GM23338 (cell line): ENCODE measurements at regions not wholly inside any gene's neighbourhood (a gene's known extent, or its start where the extent isn't known, plus 50 kb on each side); places are given as distances from the start of the nearest gene placed in this dataset.

Experiments
- ATAC-seq: fragments of 200-7000 bp; cut with Tn5 transposase; 3 replicates; pipeline ENCODE4 v1.9.1; 2020
- DNase-seq: peaks from one replicate; pipeline ENCODE4 v3.0.0-alpha.2; 2015; ENCODE audit warnings: low spot score
- H2AFZ ChIP-seq: fragments of 200-600 bp; sonication (generic); 2 replicates; pipeline ENCODE4 v1.8.0; 2016; ENCODE audit warnings: antibody characterized with exemption, mild to moderate bottlenecking, moderate library complexity
- H3F3A ChIP-seq: fragments of 200-600 bp; sonication (generic); replicated peaks from 2 replicates; pipeline ENCODE4 v1.8.0; 2017; ENCODE audit warnings: antibody characterized with exemption, mixed run types, low read depth
- H3K27ac ChIP-seq: fragments of 200-600 bp; sonication (generic); 2 replicates; pipeline ENCODE4 v1.6.1; 2016; ENCODE audit warnings: low read depth
- H3K27me3 ChIP-seq: fragments of 200-600 bp; sonication (generic); 2 replicates; pipeline ENCODE4 v1.8.0; 2016; ENCODE audit warnings: mild to moderate bottlenecking, mixed run types, moderate library complexity; ENCODE audit not compliant: insufficient read depth
- H3K36me3 ChIP-seq: fragments of 200-600 bp; sonication (generic); 2 replicates; pipeline ENCODE4 v1.8.0; 2016; ENCODE audit warnings: mild to moderate bottlenecking; ENCODE audit not compliant: insufficient read depth
- H3K4me1 ChIP-seq: fragments of 200-600 bp; sonication (generic); 2 replicates; pipeline ENCODE4 v1.8.0; 2016; ENCODE audit warnings: mild to moderate bottlenecking, moderate library complexity; ENCODE audit not compliant: insufficient read depth
- H3K4me2 ChIP-seq: fragments of 200-600 bp; sonication (generic); 2 replicates; pipeline ENCODE4 v1.7.1; 2017; ENCODE audit warnings: mixed run types
- H3K4me3 ChIP-seq: fragments of 200-600 bp; sonication (generic); 2 replicates; pipeline ENCODE4 v1.6.1; 2016; ENCODE audit warnings: mixed run types
- H3K79me2 ChIP-seq: fragments of 200-600 bp; sonication (generic); replicated peaks from 2 replicates; pipeline ENCODE4 v1.8.0; 2017; ENCODE audit warnings: mild to moderate bottlenecking; ENCODE audit not compliant: insufficient read depth
- H3K9me2 ChIP-seq: fragments of 200-600 bp; sonication (generic); 2 replicates; pipeline ENCODE4 v1.8.0; 2017; ENCODE audit not compliant: insufficient read depth
- H4K20me1 ChIP-seq: fragments of 200-600 bp; sonication (generic); replicated peaks from 2 replicates; pipeline ENCODE4 v1.8.0; 2017; ENCODE audit warnings: mild to moderate bottlenecking; ENCODE audit not compliant: insufficient read depth
- H3K27ac Mint-ChIP-seq: 2 replicates; pipeline ENCODE4 v1.8.0; 2020; ENCODE audit warnings: inconsistent platforms, mild to moderate bottlenecking, moderate library complexity, mixed read lengths
- H3K27me3 Mint-ChIP-seq: 3 replicates; pipeline ENCODE4 v1.8.0; 2022; ENCODE audit warnings: low read depth, mild to moderate bottlenecking, moderate library complexity, mixed read lengths, inconsistent platforms; ENCODE audit not compliant: insufficient read depth, poor library complexity
- H3K36me3 Mint-ChIP-seq: 3 replicates; pipeline ENCODE4 v1.8.0; 2021; ENCODE audit warnings: low read depth, mild to moderate bottlenecking, inconsistent platforms, moderate library complexity, mixed read lengths
- H3K4me1 Mint-ChIP-seq: 3 replicates; pipeline ENCODE4 v1.8.0; 2020; ENCODE audit warnings: mild to moderate bottlenecking, inconsistent platforms, mixed read lengths
- H3K4me3 Mint-ChIP-seq: 3 replicates; pipeline ENCODE4 v1.8.0; 2021; ENCODE audit warnings: moderate library complexity, mild to moderate bottlenecking, inconsistent platforms, mixed read lengths
- H3K9me3 Mint-ChIP-seq: 3 replicates; pipeline ENCODE4 v1.8.0; 2020; ENCODE audit warnings: moderate library complexity, mild to moderate bottlenecking, inconsistent platforms, mixed read lengths
- CREB1 ChIP-seq: fragments of 250-450 bp; sonication (Bioruptor Pico); IDR thresholded peaks from 2 replicates; pipeline ENCODE4 v1.5.0; 2020; ENCODE audit warnings: low read depth, mild to moderate bottlenecking, moderate library complexity
- CTCF ChIP-seq, 2 experiments: fragments of 200-600 bp in 1 of 2; sonication (generic) in 1 of 2; conservative IDR thresholded peaks; 2 replicates each; pipeline versions ENCODE4 v1.5.1 to v1.6.1; 2016 to 2017; ENCODE audit warnings: antibody characterized with exemption in 2 of 2, low read depth in 2 of 2, mild to moderate bottlenecking in 2 of 2, moderate library complexity in 1 of 2
- ETS1 ChIP-seq: IDR thresholded peaks from 2 replicates; pipeline ENCODE4 v1.6.1; 2016; ENCODE audit warnings: antibody characterized with exemption
- EZH2 ChIP-seq: fragments of 200-600 bp; sonication (generic); IDR thresholded peaks from one replicate; pipeline ENCODE4 v1.8.0; 2017; ENCODE audit warnings: antibody characterized with exemption, mild to moderate bottlenecking, low read depth; ENCODE audit not compliant: unreplicated experiment
- EZH2phosphoT487 ChIP-seq: fragments of 200-600 bp; sonication (generic); IDR thresholded peaks from one replicate; pipeline ENCODE4 v1.8.1; 2018; ENCODE audit warnings: antibody characterized with exemption; ENCODE audit not compliant: unreplicated experiment
- JUNB ChIP-seq: IDR thresholded peaks from one replicate; pipeline ENCODE4 v1.6.1; 2016; ENCODE audit warnings: antibody characterized with exemption; ENCODE audit not compliant: unreplicated experiment
- POLR2AphosphoS5 ChIP-seq: IDR thresholded peaks from 2 replicates; pipeline ENCODE4 v1.6.1; 2016; ENCODE audit warnings: antibody characterized with exemption, low read depth
- REST ChIP-seq: IDR thresholded peaks from one replicate; pipeline ENCODE4 v1.6.1; 2018; ENCODE audit warnings: antibody characterized with exemption; ENCODE audit not compliant: unreplicated experiment
- STAT1 ChIP-seq: IDR thresholded peaks from one replicate; pipeline ENCODE4 v1.6.1; 2016; ENCODE audit warnings: antibody characterized with exemption; ENCODE audit not compliant: unreplicated experiment
- ZNF114 ChIP-seq: fragments of 250-450 bp; sonication (Bioruptor Pico); IDR thresholded peaks from 2 replicates; pipeline ENCODE4 v1.5.0; 2020; ENCODE audit warnings: mild to moderate bottlenecking, moderate library complexity
- ZNF331 ChIP-seq: fragments of 250-450 bp; sonication (Bioruptor Pico); IDR thresholded peaks from 2 replicates; pipeline ENCODE4 v1.5.0; 2020; ENCODE audit warnings: low read depth, mild to moderate bottlenecking, moderate library complexity
- ZNF462 ChIP-seq: fragments of 250-450 bp; sonication (Bioruptor Pico); IDR thresholded peaks from 2 replicates; pipeline ENCODE4 v1.5.0; 2020; ENCODE audit warnings: mild to moderate bottlenecking, moderate library complexity

- TF ChIP-seq ETS1: no peak
- no peak for TF ChIP-seq POLR2AphosphoS5
These were observed 341.5 kb downstream of the OTUD1 start (continued) for GRCh38 chr10:23780331-23780730.

- H3K9me3 Mint-ChIP-seq: no peaks in the 10 kb centered on the region
- Histone ChIP-seq H4K20me1 (no peaks in the 10 kb centered on the region), H3K27me3 (no peaks in the 10 kb centered on the region), H3K9me2 (no peaks in the 10 kb centered on the region), H3K27ac (no peak overlapping the region), H3F3A (no peaks in the 10 kb centered on the region), H3K4me1 (no peaks in the 10 kb centered on the region), H3K36me3 (no peaks in the 10 kb centered on the region), H3K4me2 (no peak overlapping the region), H2AFZ (no peak overlapping the region), H3K79me2 (no peaks in the 10 kb centered on the region), H3K4me3 (no peak overlapping the region)
- ATAC-seq (no peak), DNase-seq (no peak)
- no peaks in the 10 kb centered on the region for H3K27me3 Mint-ChIP-seq
- no peak overlapping the region for H3K4me3 Mint-ChIP-seq
- H3K4me1 Mint-ChIP-seq: peaks cover 14% of the 10 kb centered on the region; the same call in 2 of the 3 replicates
- no peak overlapping the region for H3K27ac Mint-ChIP-seq
- no peaks in the 10 kb centered on the region for H3K36me3 Mint-ChIP-seq
- TF ChIP-seq ZNF114 (CRISPR knock-in tag) (no peak), ETS1 (no peak), CTCF (conservative IDR thresholded peaks at IDR 0.05; ENCODE audit: low read depth in 2 of 2) (no peak), ZNF331 (no peak), POLR2AphosphoS5 (no peak), ZNF462 (CRISPR knock-in tag) (no peak), REST (no peak), STAT1 (no peak), CREB1 (CRISPR knock-in tag) (no peak), EZH2 (no peak), EZH2phosphoT487 (no peak), JUNB (no peak)
These were observed 347.7 kb downstream of the OTUD1 start for GRCh38 chr10:23786594-23786993.
